ENCODE measurements at regions not wholly inside any gene's neighbourhood (a gene's known extent, or its start where the extent isn't known, plus 50 kb on each side); places are given as distances from the start of the nearest gene placed in this dataset.
A peak's percentile ranks its signal among the peaks of the same experiment; 100 is the strongest.

- TF ChIP-seq SPI1 (IDR thresholded peaks at IDR 0.05; ENCODE audit: low read depth, low read length): no peak
- no peak for TF ChIP-seq TAF1 (IDR thresholded peaks at IDR 0.05; ENCODE audit: low read depth, low read length)
- no peak for TF ChIP-seq POLR2A (IDR thresholded peaks at IDR 0.05; ENCODE audit: low read depth, low read length)
- no peak for TF ChIP-seq PAX5 (IDR thresholded peaks at IDR 0.05; ENCODE audit: insufficient read depth, low read length, severe bottlenecking)
- TF ChIP-seq POLR2AphosphoS5 (IDR thresholded peaks at IDR 0.05; ENCODE audit: low read depth, low read length): no peak
- TF ChIP-seq POU2F2 (IDR thresholded peaks at IDR 0.05; ENCODE audit: low read depth, low read length): no peak
- no peak for DNase-seq (ENCODE audit: insufficient read length, low spot score)
- FAIRE-seq: no peak
These were observed 111.5 kb downstream of the PTPRS start for GRCh38 chr19:5228932-5229777.

GRCh38 chr19:5228490-5228889 is 112.1 kb downstream of the PTPRS start:
- DNase-seq (ENCODE audit: insufficient read length, low spot score) (no peak), FAIRE-seq (no peak)
- TF ChIP-seq POU2F2 (IDR thresholded peaks at IDR 0.05; ENCODE audit: low read depth, low read length): no peak
- TF ChIP-seq TAF1 (IDR thresholded peaks at IDR 0.05; ENCODE audit: low read depth, low read length): no peak
- no peak for TF ChIP-seq PAX5 (IDR thresholded peaks at IDR 0.05; ENCODE audit: insufficient read depth, low read length, severe bottlenecking)
- TF ChIP-seq POLR2AphosphoS5 (IDR thresholded peaks at IDR 0.05; ENCODE audit: low read depth, low read length): no peak
- TF ChIP-seq POLR2A (IDR thresholded peaks at IDR 0.05; ENCODE audit: low read depth, low read length): no peak
- TF ChIP-seq SPI1 (IDR thresholded peaks at IDR 0.05; ENCODE audit: low read depth, low read length): no peak

GRCh38 chr19:5225486-5226345 is 114.9 kb downstream of the PTPRS start:
- DNase-seq (ENCODE audit: insufficient read length, low spot score): no peak
- TF ChIP-seq POLR2A (IDR thresholded peaks at IDR 0.05; ENCODE audit: low read depth, low read length) (no peak), TAF1 (IDR thresholded peaks at IDR 0.05; ENCODE audit: low read depth, low read length) (no peak), PAX5 (IDR thresholded peaks at IDR 0.05; ENCODE audit: insufficient read depth, low read length, severe bottlenecking) (no peak), POLR2AphosphoS5 (IDR thresholded peaks at IDR 0.05; ENCODE audit: low read depth, low read length) (no peak), SPI1 (IDR thresholded peaks at IDR 0.05; ENCODE audit: low read depth, low read length) (no peak), POU2F2 (IDR thresholded peaks at IDR 0.05; ENCODE audit: low read depth, low read length) (no peak)
- no peak for FAIRE-seq

- TF ChIP-seq POLR2A (IDR thresholded peaks at IDR 0.05; ENCODE audit: low read depth, low read length) (no peak), TAF1 (IDR thresholded peaks at IDR 0.05; ENCODE audit: low read depth, low read length) (no peak), POU2F2 (IDR thresholded peaks at IDR 0.05; ENCODE audit: low read depth, low read length) (no peak), SPI1 (IDR thresholded peaks at IDR 0.05; ENCODE audit: low read depth, low read length) (no peak), PAX5 (IDR thresholded peaks at IDR 0.05; ENCODE audit: insufficient read depth, low read length, severe bottlenecking) (no peak), POLR2AphosphoS5 (IDR thresholded peaks at IDR 0.05; ENCODE audit: low read depth, low read length) (no peak)
- FAIRE-seq (peak; percentile 13), DNase-seq (ENCODE audit: insufficient read length, low spot score) (no peak)
These were observed 116.1 kb downstream of the PTPRS start for GRCh38 chr19:5224480-5224879.

GRCh38 chr19:5222821-5223321 is 117.7 kb downstream of the PTPRS start:
- DNase-seq (ENCODE audit: insufficient read length, low spot score): no peak
- FAIRE-seq: no peak
- TF ChIP-seq TAF1 (IDR thresholded peaks at IDR 0.05; ENCODE audit: low read depth, low read length) (no peak), PAX5 (IDR thresholded peaks at IDR 0.05; ENCODE audit: insufficient read depth, low read length, severe bottlenecking) (no peak), POLR2AphosphoS5 (IDR thresholded peaks at IDR 0.05; ENCODE audit: low read depth, low read length) (no peak), POLR2A (IDR thresholded peaks at IDR 0.05; ENCODE audit: low read depth, low read length) (no peak), POU2F2 (IDR thresholded peaks at IDR 0.05; ENCODE audit: low read depth, low read length) (no peak), SPI1 (IDR thresholded peaks at IDR 0.05; ENCODE audit: low read depth, low read length) (no peak)

- TF ChIP-seq POLR2A (IDR thresholded peaks at IDR 0.05; ENCODE audit: low read depth, low read length) (no peak), POLR2AphosphoS5 (IDR thresholded peaks at IDR 0.05; ENCODE audit: low read depth, low read length) (no peak), POU2F2 (IDR thresholded peaks at IDR 0.05; ENCODE audit: low read depth, low read length) (no peak), PAX5 (IDR thresholded peaks at IDR 0.05; ENCODE audit: insufficient read depth, low read length, severe bottlenecking) (no peak), SPI1 (IDR thresholded peaks at IDR 0.05; ENCODE audit: low read depth, low read length) (no peak), TAF1 (IDR thresholded peaks at IDR 0.05; ENCODE audit: low read depth, low read length) (no peak)
- no peak for DNase-seq (ENCODE audit: insufficient read length, low spot score)
- no peak for FAIRE-seq
These were observed 118.4 kb downstream of the PTPRS start for GRCh38 chr19:5222178-5222577.

- no peak for TF ChIP-seq TAF1 (IDR thresholded peaks at IDR 0.05; ENCODE audit: low read depth, low read length)
- no peak for FAIRE-seq
- DNase-seq (ENCODE audit: insufficient read length, low spot score): no peak
These were observed 119.7 kb downstream of the PTPRS start for GRCh38 chr19:5220866-5221265.

GRCh38 chr19:5220361-5220760 is 120.3 kb downstream of the PTPRS start:
- no peak for FAIRE-seq
- no peak for DNase-seq (ENCODE audit: insufficient read length, low spot score)
- TF ChIP-seq PAX5 (IDR thresholded peaks at IDR 0.05; ENCODE audit: insufficient read depth, low read length, severe bottlenecking): no peak
- no peak for TF ChIP-seq POLR2A (IDR thresholded peaks at IDR 0.05; ENCODE audit: low read depth, low read length)

- DNase-seq (ENCODE audit: insufficient read length, low spot score) (no peak), FAIRE-seq (no peak)
- TF ChIP-seq PAX5 (IDR thresholded peaks at IDR 0.05; ENCODE audit: insufficient read depth, low read length, severe bottlenecking) (no peak), TAF1 (IDR thresholded peaks at IDR 0.05; ENCODE audit: low read depth, low read length) (no peak), POLR2A (IDR thresholded peaks at IDR 0.05; ENCODE audit: low read depth, low read length) (no peak), SPI1 (IDR thresholded peaks at IDR 0.05; ENCODE audit: low read depth, low read length) (no peak), POU2F2 (IDR thresholded peaks at IDR 0.05; ENCODE audit: low read depth, low read length) (no peak), POLR2AphosphoS5 (IDR thresholded peaks at IDR 0.05; ENCODE audit: low read depth, low read length) (no peak)
These were observed 120.9 kb downstream of the PTPRS start for GRCh38 chr19:5219551-5220304.

Measured in GM12891 (cell line).